Muscle of leg (tissue), 3 donors: ENCODE measurements at regions not wholly inside any gene's neighbourhood (a gene's known extent, or its start where the extent isn't known, plus 50 kb on each side); places are given as distances from the start of the nearest gene placed in this dataset.
A peak's percentile ranks its signal among the peaks of the same experiment; 100 is the strongest.
"Not testable (repeated sequence)": the region's sequence is repeated elsewhere in the genome, so short reads cannot be mapped to it uniquely, and the experiment has no call there.

Experiments used
- DNase-seq: peaks from one replicate; pipeline ENCODE4 v3.0.0; 2013
- H3K27ac ChIP-seq: one replicate; pipeline ENCODE4 v1.5.1; 2013; ENCODE audit warnings: mild to moderate bottlenecking, low read length, control low read depth
- H3K27me3 ChIP-seq: one replicate; pipeline ENCODE4 v1.6.1; 2013; ENCODE audit warnings: low read length; ENCODE audit not compliant: control insufficient read depth, insufficient read depth
- H3K36me3 ChIP-seq: one replicate; pipeline ENCODE4 v1.6.1; 2013; ENCODE audit warnings: low read length; ENCODE audit not compliant: control insufficient read depth, insufficient read depth
- H3K4me1 ChIP-seq: one replicate; pipeline ENCODE4 v1.6.1; 2013; ENCODE audit warnings: low read length; ENCODE audit not compliant: control insufficient read depth, insufficient read depth
- H3K4me3 ChIP-seq: one replicate; pipeline ENCODE4 v1.5.1; 2013; ENCODE audit warnings: low read length, control low read depth
- H3K9me3 ChIP-seq: replicated peaks from 2 replicates; pipeline ENCODE4 v1.6.1; 2013; ENCODE audit warnings: low read depth, low read length; ENCODE audit not compliant: control insufficient read depth
- WGBS: methylation state at CpG from one replicate; pipeline ENCODE4 v1.1.5; 2013; ENCODE audit warnings: missing lambda C conversion rate; ENCODE audit not compliant: insufficient coverage; 5-methylcytosine and 5-hydroxymethylcytosine counted together

GRCh38 chr6:130494729-130495128 lies 128.9 kb downstream of the TMEM200A start:
- Histone ChIP-seq H3K9me3 (no peaks in the 10 kb centered on the region), H3K27me3 (no peaks in the 10 kb centered on the region), H3K27ac (no peak overlapping the region), H3K36me3 (no peaks in the 10 kb centered on the region), H3K4me3 (no peak overlapping the region), H3K4me1 (no peaks in the 10 kb centered on the region)
- no peak for DNase-seq
- no CpG with 5 or more reads among the region's 1 CpG for WGBS

- DNase-seq, result no peak
- H3K36me3 ChIP-seq, result no peaks in the 10 kb centered on the region
- no peak overlapping the region for H3K4me3 ChIP-seq
- no peaks in the 10 kb centered on the region for H3K9me3 ChIP-seq
- H3K27ac ChIP-seq, result no peak overlapping the region
- no peaks in the 10 kb centered on the region for H3K27me3 ChIP-seq
- WGBS, result 60% methylated on average over 1 of the region's 6 CpGs
- H3K4me1 ChIP-seq, result no peaks in the 10 kb centered on the region
These were observed 134.9 kb downstream of the TMEM200A start for GRCh38 chr6:130500693-130501092.

GRCh38 chr6:130503146-130503545 lies 137.3 kb downstream of the TMEM200A start:
- H3K4me1 ChIP-seq, result no peaks in the 10 kb centered on the region
- H3K36me3 ChIP-seq, result no peaks in the 10 kb centered on the region
- H3K9me3 ChIP-seq, result no peaks in the 10 kb centered on the region
- H3K27ac ChIP-seq, result no peak overlapping the region
- H3K27me3 ChIP-seq, result no peaks in the 10 kb centered on the region
- no peak overlapping the region for H3K4me3 ChIP-seq
- no peak for DNase-seq

- Histone ChIP-seq H3K4me3 (no peak overlapping the region), H3K27ac (no peak overlapping the region), H3K4me1 (no peaks in the 10 kb centered on the region), H3K27me3 (no peaks in the 10 kb centered on the region), H3K36me3 (no peaks in the 10 kb centered on the region), H3K9me3 (no peaks in the 10 kb centered on the region)
- peak; percentile 51 for DNase-seq
- WGBS, result no CpG with 5 or more reads among the region's 4 CpGs
These were observed 140.2 kb downstream of the TMEM200A start for GRCh38 chr6:130505808-130506598.

GRCh38 chr6:130507005-130507665 lies 141.3 kb downstream of the TMEM200A start:
- not testable (repeated sequence) for DNase-seq, H3K27ac ChIP-seq, H3K4me3 ChIP-seq, H3K9me3 ChIP-seq, H3K36me3 ChIP-seq, H3K4me1 ChIP-seq, H3K27me3 ChIP-seq
- no CpG with 5 or more reads among the region's 5 CpGs for WGBS

GRCh38 chr6:130507666-130508028 lies 141.8 kb downstream of the TMEM200A start:
- peak; percentile 29 for DNase-seq
- Histone ChIP-seq H3K27me3 (no peaks in the 10 kb centered on the region), H3K4me1 (no peaks in the 10 kb centered on the region), H3K36me3 (no peaks in the 10 kb centered on the region), H3K27ac (no peak overlapping the region), H3K4me3 (no peak overlapping the region), H3K9me3 (no peaks in the 10 kb centered on the region)
- no CpG with 5 or more reads among the region's 4 CpGs for WGBS

- 40% methylated on average over 2 of the region's 3 CpGs for WGBS
- no peak overlapping the region for H3K4me3 ChIP-seq
- no peak overlapping the region for H3K27ac ChIP-seq
- peak; percentile 64 for DNase-seq
- H3K4me1 ChIP-seq, result peaks cover 2% of the 10 kb centered on the region
- no peaks in the 10 kb centered on the region for H3K9me3 ChIP-seq
- H3K27me3 ChIP-seq, result no peaks in the 10 kb centered on the region
- H3K36me3 ChIP-seq, result no peaks in the 10 kb centered on the region
These were observed 148.0 kb downstream of the TMEM200A start for GRCh38 chr6:130513770-130514169.

GRCh38 chr6:130514712-130515111 lies 148.9 kb downstream of the TMEM200A start:
- Histone ChIP-seq H3K36me3 (no peaks in the 10 kb centered on the region), H3K27me3 (no peaks in the 10 kb centered on the region), H3K27ac (no peak overlapping the region), H3K4me1 (peaks cover 2% of the 10 kb centered on the region), H3K4me3 (no peak overlapping the region), H3K9me3 (no peaks in the 10 kb centered on the region)
- WGBS, result 100% methylated on average over 1 of the region's 3 CpGs
- DNase-seq, result no peak

- Histone ChIP-seq H3K9me3 (no peaks in the 10 kb centered on the region), H3K27ac (no peak overlapping the region), H3K4me1 (peaks cover 2% of the 10 kb centered on the region), H3K27me3 (no peaks in the 10 kb centered on the region), H3K36me3 (no peaks in the 10 kb centered on the region), H3K4me3 (no peak overlapping the region)
- DNase-seq, result no peak
- no CpG with 5 or more reads among the region's 4 CpGs for WGBS
These were observed 149.5 kb downstream of the TMEM200A start for GRCh38 chr6:130515306-130515705.

- H3K9me3 ChIP-seq, result no peaks in the 10 kb centered on the region
- no peaks in the 10 kb centered on the region for H3K27me3 ChIP-seq
- WGBS, result 92% methylated on average over 2 of the region's 4 CpGs
- peaks cover 2% of the 10 kb centered on the region for H3K4me1 ChIP-seq
- no peak overlapping the region for H3K27ac ChIP-seq
- H3K4me3 ChIP-seq, result no peak overlapping the region
- no peak for DNase-seq
- H3K36me3 ChIP-seq, result no peaks in the 10 kb centered on the region
These were observed 150.8 kb downstream of the TMEM200A start for GRCh38 chr6:130516604-130517003.
